MM.1S (cell line): ENCODE measurements at regions not wholly inside any gene's neighbourhood (a gene's known extent, or its start where the extent isn't known, plus 50 kb on each side); places are given as distances from the start of the nearest gene placed in this dataset.

Source experiments
- DNase-seq: peaks from one replicate; pipeline ENCODE4 v3.0.0-alpha.2; 2015
- H2AFZ ChIP-seq: fragments of 300-600 bp; sonication (generic); 2 replicates; pipeline ENCODE4 v1.6.0; 2016; ENCODE audit warnings: antibody characterized with exemption, low read length
- H3F3A ChIP-seq: fragments of 300-600 bp; sonication (generic); 2 replicates; pipeline ENCODE4 v1.6.1; 2016; ENCODE audit warnings: mild to moderate bottlenecking, antibody characterized with exemption, low read length, moderate library complexity, mixed read lengths; ENCODE audit not compliant: insufficient read depth
- H3K27ac ChIP-seq: fragments of 300-600 bp; sonication (generic); 2 replicates; pipeline ENCODE4 v1.5.1; 2016; ENCODE audit warnings: mild to moderate bottlenecking, low read length
- H3K27me3 ChIP-seq: fragments of 300-600 bp; sonication (generic); replicated peaks from 2 replicates; pipeline ENCODE4 v1.6.0; 2016; ENCODE audit warnings: low read length; ENCODE audit not compliant: insufficient read depth
- H3K36me3 ChIP-seq: fragments of 300-600 bp; sonication (generic); replicated peaks from 2 replicates; pipeline ENCODE4 v1.6.1; 2016; ENCODE audit warnings: mild to moderate bottlenecking, low read length, mixed read lengths; ENCODE audit not compliant: insufficient read depth
- H3K4me1 ChIP-seq: fragments of 300-600 bp; sonication (generic); 2 replicates; pipeline ENCODE4 v1.6.1; 2016; ENCODE audit warnings: low read length, mixed read lengths
- H3K4me2 ChIP-seq: fragments of 300-600 bp; sonication (generic); 2 replicates; pipeline ENCODE4 v1.6.0; 2016; ENCODE audit warnings: low read depth, low read length
- H3K4me3 ChIP-seq: fragments of 300-600 bp; sonication (generic); 2 replicates; pipeline ENCODE4 v1.5.1; 2016; ENCODE audit warnings: low read length, mixed read lengths
- H3K79me2 ChIP-seq: fragments of 300-600 bp; sonication (generic); 2 replicates; pipeline ENCODE4 v1.6.1; 2016; ENCODE audit warnings: mixed run types, low read length, mixed read lengths
- H3K9ac ChIP-seq: fragments of 300-600 bp; sonication (generic); 2 replicates; pipeline ENCODE4 v1.6.1; 2016; ENCODE audit warnings: low read length, mixed read lengths
- H3K9me2 ChIP-seq: fragments of 300-600 bp; sonication (generic); replicated peaks from 2 replicates; pipeline ENCODE4 v1.6.1; 2016; ENCODE audit warnings: mild to moderate bottlenecking, low read length, mixed read lengths; ENCODE audit not compliant: insufficient read depth
- H3K9me3 ChIP-seq: fragments of 300-600 bp; sonication (generic); replicated peaks from 2 replicates; pipeline ENCODE4 v1.6.1; 2016; ENCODE audit warnings: mild to moderate bottlenecking, low read length, mixed read lengths; ENCODE audit not compliant: insufficient read depth
- H4K20me1 ChIP-seq: fragments of 300-600 bp; sonication (generic); 2 replicates; pipeline ENCODE4 v1.6.1; 2016; ENCODE audit warnings: mild to moderate bottlenecking, low read length, moderate library complexity, mixed read lengths; ENCODE audit not compliant: insufficient read depth
- EZH2 ChIP-seq: fragments of 300-600 bp; sonication (generic); optimal IDR thresholded peaks from 2 replicates; pipeline ENCODE3; 2017; ENCODE audit warnings: low read depth, mild to moderate bottlenecking, antibody characterized with exemption, low read length, mixed read lengths
- EZH2phosphoT487 ChIP-seq: fragments of 300-600 bp; sonication (generic); IDR thresholded peaks from 2 replicates; pipeline ENCODE4 v1.6.1; 2018; ENCODE audit warnings: antibody characterized with exemption, low read length
- TF ChIP-seq, protein P1 (sequence below): fragments of 300-600 bp; sonication (generic); IDR thresholded peaks from 2 replicates; pipeline ENCODE4 v1.5.1; 2016; ENCODE audit warnings: antibody characterized with exemption, low read length, mixed read lengths

DNA sequence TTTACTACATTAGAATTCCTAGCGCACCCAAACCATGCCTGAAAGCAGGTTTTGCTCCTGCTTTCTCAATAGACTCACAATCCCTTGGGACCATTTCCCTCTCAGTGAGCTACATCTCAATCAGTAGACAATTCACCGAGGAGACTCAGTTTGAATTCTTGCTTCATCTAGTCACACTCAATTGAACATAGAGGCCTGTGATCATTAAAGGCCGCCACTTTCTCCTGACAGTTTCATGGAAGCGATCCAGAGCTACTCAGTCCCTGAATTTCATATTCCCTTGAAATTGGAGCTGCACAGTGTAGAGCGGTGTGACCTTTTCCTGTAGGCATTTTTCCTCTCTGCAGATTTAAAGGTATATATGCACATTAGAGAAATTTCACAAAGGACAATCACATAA lies 193.9 kb upstream of the SPOCK3 start:
- no peak overlapping the region for H3K27ac ChIP-seq
- H3K36me3 ChIP-seq: no peaks in the 10 kb centered on the region
- no peaks in the 10 kb centered on the region for H3K9me3 ChIP-seq
- H3K4me1 ChIP-seq: no peaks in the 10 kb centered on the region
- no peak overlapping the region for H3K4me2 ChIP-seq
- no peaks in the 10 kb centered on the region for H3K9me2 ChIP-seq
- TF ChIP-seq EZH2: no peak
- TF ChIP-seq, protein P1, sequence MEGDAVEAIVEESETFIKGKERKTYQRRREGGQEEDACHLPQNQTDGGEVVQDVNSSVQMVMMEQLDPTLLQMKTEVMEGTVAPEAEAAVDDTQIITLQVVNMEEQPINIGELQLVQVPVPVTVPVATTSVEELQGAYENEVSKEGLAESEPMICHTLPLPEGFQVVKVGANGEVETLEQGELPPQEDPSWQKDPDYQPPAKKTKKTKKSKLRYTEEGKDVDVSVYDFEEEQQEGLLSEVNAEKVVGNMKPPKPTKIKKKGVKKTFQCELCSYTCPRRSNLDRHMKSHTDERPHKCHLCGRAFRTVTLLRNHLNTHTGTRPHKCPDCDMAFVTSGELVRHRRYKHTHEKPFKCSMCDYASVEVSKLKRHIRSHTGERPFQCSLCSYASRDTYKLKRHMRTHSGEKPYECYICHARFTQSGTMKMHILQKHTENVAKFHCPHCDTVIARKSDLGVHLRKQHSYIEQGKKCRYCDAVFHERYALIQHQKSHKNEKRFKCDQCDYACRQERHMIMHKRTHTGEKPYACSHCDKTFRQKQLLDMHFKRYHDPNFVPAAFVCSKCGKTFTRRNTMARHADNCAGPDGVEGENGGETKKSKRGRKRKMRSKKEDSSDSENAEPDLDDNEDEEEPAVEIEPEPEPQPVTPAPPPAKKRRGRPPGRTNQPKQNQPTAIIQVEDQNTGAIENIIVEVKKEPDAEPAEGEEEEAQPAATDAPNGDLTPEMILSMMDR: no peak
- H3K4me3 ChIP-seq: no peak overlapping the region
- H3K27me3 ChIP-seq: no peaks in the 10 kb centered on the region
- no peak overlapping the region for H3K9ac ChIP-seq
- no peaks in the 10 kb centered on the region for H4K20me1 ChIP-seq
- DNase-seq: no peak
- no peaks in the 10 kb centered on the region for H3F3A ChIP-seq
- no peaks in the 10 kb centered on the region for H3K79me2 ChIP-seq
- no peak overlapping the region for H2AFZ ChIP-seq

DNA sequence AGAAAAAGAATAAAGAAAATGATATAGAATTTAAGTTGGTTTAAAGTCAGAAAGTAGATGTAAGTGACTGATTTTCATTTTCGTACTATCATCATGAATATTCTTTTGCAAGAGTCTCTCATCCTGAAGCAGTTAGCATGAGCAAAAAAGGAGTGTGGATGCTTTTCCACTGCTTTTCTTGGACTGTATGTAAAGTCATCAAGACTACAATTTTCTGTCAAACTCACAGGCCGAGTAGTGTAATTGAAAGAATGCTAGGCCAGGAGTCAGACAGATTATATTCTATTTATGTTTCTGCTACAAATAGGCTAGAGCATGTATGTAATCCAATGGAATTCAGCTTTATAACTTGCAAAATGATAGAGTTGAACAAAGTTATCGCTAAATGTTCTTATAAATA lies 197.1 kb upstream of the SPOCK3 start:
- TF ChIP-seq EZH2 (no peak), EZH2phosphoT487 (no peak)
- TF ChIP-seq, protein P1: no peak
- no peak overlapping the region for H3K9ac ChIP-seq
- H3K4me3 ChIP-seq: no peak overlapping the region
- H4K20me1 ChIP-seq: no peaks in the 10 kb centered on the region
- H3K27ac ChIP-seq: no peak overlapping the region
- H3K4me2 ChIP-seq: no peak overlapping the region
- H3K79me2 ChIP-seq: no peaks in the 10 kb centered on the region
- no peaks in the 10 kb centered on the region for H3K9me3 ChIP-seq
- no peaks in the 10 kb centered on the region for H3K27me3 ChIP-seq
- DNase-seq: no peak
- no peaks in the 10 kb centered on the region for H3F3A ChIP-seq
- H3K4me1 ChIP-seq: no peaks in the 10 kb centered on the region
- H2AFZ ChIP-seq: no peak overlapping the region
- no peaks in the 10 kb centered on the region for H3K36me3 ChIP-seq
- no peaks in the 10 kb centered on the region for H3K9me2 ChIP-seq

DNA sequence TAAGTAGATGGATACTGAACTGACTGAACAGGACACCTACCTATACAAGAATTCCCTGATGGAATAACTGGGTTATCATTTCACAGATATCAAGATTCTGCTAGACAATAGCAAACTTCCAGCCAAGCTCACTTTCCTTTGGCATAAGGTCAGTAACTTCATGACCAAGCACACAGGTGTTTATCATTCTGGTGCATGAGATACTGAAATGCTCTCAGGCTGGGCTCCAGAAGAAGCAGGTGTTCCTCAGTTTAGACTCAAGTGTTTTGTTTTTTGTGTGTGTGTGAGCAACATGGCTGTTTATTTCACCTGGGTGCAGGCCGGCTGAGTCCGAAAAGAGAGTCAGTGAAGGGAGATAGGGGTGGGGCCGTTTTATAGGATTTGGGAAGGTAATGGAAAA lies 201.5 kb upstream of the SPOCK3 start:
- Histone ChIP-seq H3K27ac (no peak overlapping the region), H3K9me2 (no peaks in the 10 kb centered on the region), H3K4me2 (no peak overlapping the region), H3K4me3 (no peak overlapping the region), H3K4me1 (no peaks in the 10 kb centered on the region), H3F3A (no peaks in the 10 kb centered on the region), H2AFZ (no peak overlapping the region), H3K79me2 (no peaks in the 10 kb centered on the region), H4K20me1 (no peaks in the 10 kb centered on the region), H3K36me3 (no peaks in the 10 kb centered on the region), H3K9me3 (no peaks in the 10 kb centered on the region), H3K9ac (no peak overlapping the region), H3K27me3 (no peaks in the 10 kb centered on the region)
- TF ChIP-seq, protein P1: no peak
- TF ChIP-seq EZH2phosphoT487: no peak
- TF ChIP-seq EZH2: no peak
- DNase-seq: no peak
